Psoas muscle (tissue), 7 donors: ENCODE measurements at regions not wholly inside any gene's neighbourhood (a gene's known extent, or its start where the extent isn't known, plus 50 kb on each side); places are given as distances from the start of the nearest gene placed in this dataset.

ENCODE experiments used
- ATAC-seq, 4 donors: fragments of 200-7000 bp; cut with Tn5 transposase; one replicate each; pipeline ENCODE4 v1.9.1; 2020; ENCODE audit warnings: moderate library complexity in 3 of 4, mild to moderate bottlenecking in 2 of 4
- DNase-seq, 2 donors: peaks; one replicate each; pipeline ENCODE4 v3.0.0-alpha.2; 2020
- H3K27ac ChIP-seq: fragments of 200-600 bp; one replicate; pipeline ENCODE4 v1.8.0; 2022
- H3K27me3 ChIP-seq, 3 donors: fragments of 200-600 bp in 1 of 3; one replicate each; pipeline versions ENCODE4 v1.6.1 to v1.8.0; 2013 to 2022; ENCODE audit warnings: low read length in 2 of 3, mild to moderate bottlenecking in 2 of 3, moderate library complexity in 1 of 3; ENCODE audit not compliant: insufficient read depth in 3 of 3
- H3K36me3 ChIP-seq, 2 donors: fragments of 200-600 bp in 1 of 2; one replicate each; pipeline versions ENCODE4 v1.6.1 to v1.8.0; 2013 to 2022; ENCODE audit warnings: low read depth in 1 of 2, mild to moderate bottlenecking in 1 of 2, moderate library complexity in 1 of 2; ENCODE audit not compliant: insufficient read depth in 1 of 2
- H3K4me1 ChIP-seq: fragments of 200-600 bp; one replicate; pipeline ENCODE4 v1.8.0; 2022
- H3K4me3 ChIP-seq: fragments of 200-600 bp; one replicate; pipeline ENCODE4 v1.8.0; 2022; ENCODE audit warnings: mild to moderate bottlenecking
- H3K9me3 ChIP-seq: fragments of 200-600 bp; one replicate; pipeline ENCODE4 v1.8.0; 2022
- CTCF ChIP-seq: fragments of 200-600 bp; IDR thresholded peaks from one replicate; pipeline ENCODE4 v1.8.0; 2022; ENCODE audit warnings: antibody characterized with exemption
- WGBS, 3 donors: extraction: QIAGEN DNeasy Blood & Tissue Kit; methylation state at CpG; one replicate each; pipeline versions ENCODE4 v1.1.6 to v1.1.7; 2013; 5-methylcytosine and 5-hydroxymethylcytosine counted together
- intact Hi-C, 2 donors: fragments of 100-400 bp; cut with DNase I; formaldehyde crosslinking; loops; one replicate each; pipeline versions ENCODE4 v1.11.0 to v1.14.2; 2022
- donor health status: healthy with polysubstance abuse.
- donor health status: DM: no; HTN: no; CAD: no; lungs with moderate emphysema.
- donor health status: Bipolar disorder and iron deficiency.
- donor health status: healthy.
- donor health status: DM: yes; HTN: yes; CAD: no.
- donor health status: DM: no; HTN: no; CAD: no.
- donor health status: DM: yes; HTN: yes; CAD: no.

- TF ChIP-seq CTCF, result no peak
- no peak for ATAC-seq
- Histone ChIP-seq H3K9me3 (no peaks in the 10 kb centered on the region), H3K27me3 (no peaks in the 10 kb centered on the region), H3K4me3 (no peak overlapping the region), H3K36me3 (no peaks in the 10 kb centered on the region), H3K4me1 (no peaks in the 10 kb centered on the region), H3K27ac (no peak overlapping the region)
- WGBS, 3 donors, result 89 to 96% (median 95%) methylated on average over 8 of the region's 8 CpGs
- intact Hi-C loops, result no loop called here
- no peak for DNase-seq
Measured at GRCh38 chr10:4029866-4030265, 244.9 kb upstream of the KLF6 start.

DNA sequence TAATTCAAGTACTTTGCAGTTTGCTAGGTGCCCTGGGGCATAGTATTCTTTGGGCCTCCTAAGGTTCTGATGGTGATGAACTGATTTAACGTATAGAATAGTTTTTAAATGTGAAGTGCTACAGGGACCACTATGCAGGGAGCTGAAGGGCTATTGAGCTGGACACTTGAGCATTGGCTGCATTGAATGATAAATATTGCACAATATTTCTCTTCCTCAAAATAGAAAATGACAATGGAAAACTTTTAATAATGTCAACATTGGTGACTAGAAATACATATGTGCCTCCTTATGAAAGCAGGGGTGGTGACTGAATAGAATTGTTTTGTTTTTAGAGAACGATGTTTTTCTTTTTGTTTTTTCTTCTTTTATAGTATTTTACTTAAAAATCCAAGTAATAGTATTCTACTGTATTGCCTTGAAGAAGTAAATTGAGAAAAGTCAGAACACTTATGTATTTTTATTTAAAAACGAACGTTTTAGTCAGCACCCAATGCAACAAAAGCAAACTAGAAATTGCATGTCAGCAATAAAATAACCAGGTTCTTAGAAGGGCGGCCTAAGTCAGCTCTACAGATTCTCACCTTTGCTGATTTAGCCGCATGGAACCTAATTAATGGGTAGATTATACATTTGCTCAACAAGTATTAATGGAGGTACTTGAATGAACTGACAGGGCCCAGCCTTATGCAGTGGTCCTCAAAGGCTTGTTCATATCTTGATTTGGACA lies 244.0 kb upstream of the KLF6 start:
- ATAC-seq, result no peak

DNA sequence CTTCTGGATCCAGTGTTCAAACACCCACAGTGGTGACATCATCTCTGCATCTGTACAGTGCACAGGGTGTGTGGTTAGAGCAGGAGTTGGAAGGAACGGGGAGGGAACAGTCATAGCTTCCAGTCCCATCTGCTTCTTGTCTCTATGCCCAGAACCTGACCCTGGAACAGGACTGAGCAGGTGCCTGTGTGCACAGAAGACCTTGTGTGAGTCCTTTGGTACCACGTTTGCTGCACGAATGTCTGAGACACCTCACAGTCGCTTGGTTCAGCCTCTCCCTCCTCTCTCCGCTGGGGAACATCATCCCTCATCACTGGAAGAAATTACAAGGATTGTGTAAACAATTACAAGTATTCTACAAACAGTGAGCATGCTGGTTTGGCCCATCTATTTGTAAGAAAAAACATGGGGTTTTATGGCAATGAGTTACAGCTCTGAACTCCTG lies 243.0 kb upstream of the KLF6 start:
- intact Hi-C loops, result no loop called here
- WGBS, 3 donors, result 59 to 77% (median 70%) methylated on average over 5 of the region's 5 CpGs

More for the DNA sequence above, 244.0 kb upstream of the KLF6 start:
- no peaks in the 10 kb centered on the region for H3K9me3 ChIP-seq
- H3K36me3 ChIP-seq, result no peaks in the 10 kb centered on the region
- H3K27ac ChIP-seq, result no peak overlapping the region
- WGBS, 3 donors, result 94 to 98% (median 97%) methylated on average over 6 of the region's 6 CpGs
- no peaks in the 10 kb centered on the region for H3K4me1 ChIP-seq
- no peaks in the 10 kb centered on the region for H3K27me3 ChIP-seq
- DNase-seq, result no peak
- no peak overlapping the region for H3K4me3 ChIP-seq
- TF ChIP-seq CTCF, result no peak
- intact Hi-C loops, result no loop called here

GRCh38 chr10:4025339-4025738 lies 240.3 kb upstream of the KLF6 start:
- WGBS, 3 donors, result 79 to 84% (median 80%) methylated on average over 4 of the region's 4 CpGs
- ATAC-seq (no peak), DNase-seq (no peak)
- TF ChIP-seq CTCF, result no peak
- intact Hi-C loops, result no loop called here
- Histone ChIP-seq H3K9me3 (no peaks in the 10 kb centered on the region), H3K4me1 (no peaks in the 10 kb centered on the region), H3K36me3 (no peaks in the 10 kb centered on the region), H3K4me3 (no peak overlapping the region), H3K27ac (no peak overlapping the region), H3K27me3 (no peaks in the 10 kb centered on the region)

More for the DNA sequence above, 243.0 kb upstream of the KLF6 start:
- no peaks in the 10 kb centered on the region for H3K9me3 ChIP-seq
- H3K27me3 ChIP-seq, result no peaks in the 10 kb centered on the region
- no peak for TF ChIP-seq CTCF
- H3K27ac ChIP-seq, result no peak overlapping the region
- no peaks in the 10 kb centered on the region for H3K4me1 ChIP-seq
- DNase-seq, result no peak
- H3K36me3 ChIP-seq, result no peaks in the 10 kb centered on the region
- H3K4me3 ChIP-seq, result no peak overlapping the region
- no peak for ATAC-seq
